Mesenchymal stem cell (in vitro differentiated cells and primary cell): ENCODE measurements at regions not wholly inside any gene's neighbourhood (a gene's known extent, or its start where the extent isn't known, plus 50 kb on each side); places are given as distances from the start of the nearest gene placed in this dataset.

ENCODE experiments used
- DNase-seq: peaks from one replicate; pipeline ENCODE4 v3.0.0-alpha.2; 2013
- H2AFZ ChIP-seq: one replicate; pipeline ENCODE4 v1.6.1; 2013; ENCODE audit warnings: low read depth, mild to moderate bottlenecking, control low read depth, inconsistent platforms, low read length, moderate library complexity
- H2AK5ac ChIP-seq: 2 replicates; pipeline ENCODE4 v1.6.1; 2013; ENCODE audit warnings: low read length, moderate library complexity, mild to moderate bottlenecking, inconsistent platforms; ENCODE audit not compliant: severe bottlenecking
- H2BK120ac ChIP-seq: one replicate; pipeline ENCODE4 v1.6.1; 2013; ENCODE audit warnings: low read depth, mild to moderate bottlenecking, inconsistent platforms, low read length, moderate library complexity
- H2BK12ac ChIP-seq, 2 experiments: one replicate each; pipeline ENCODE4 v1.6.1; 2013; ENCODE audit warnings: inconsistent platforms in 2 of 2, low read length in 2 of 2, mild to moderate bottlenecking in 2 of 2, moderate library complexity in 2 of 2, control low read depth in 1 of 2
- H2BK15ac ChIP-seq: one replicate; pipeline ENCODE4 v1.6.1; 2013; ENCODE audit warnings: mild to moderate bottlenecking, low read depth, inconsistent platforms; ENCODE audit not compliant: poor library complexity, severe bottlenecking
- H2BK5ac ChIP-seq: 2 replicates; pipeline ENCODE4 v1.6.1; 2013; ENCODE audit warnings: low read depth, mild to moderate bottlenecking, low read length, control low read depth, inconsistent platforms; ENCODE audit not compliant: poor library complexity, severe bottlenecking
- H3K14ac ChIP-seq, 2 experiments: one replicate each; pipeline ENCODE4 v1.6.1; 2013; ENCODE audit warnings: inconsistent platforms in 2 of 2, low read length in 2 of 2, control low read depth in 1 of 2, mild to moderate bottlenecking in 1 of 2, moderate library complexity in 1 of 2
- H3K18ac ChIP-seq, 2 experiments: one replicate each; pipeline ENCODE4 v1.6.1; 2013; ENCODE audit warnings: inconsistent platforms in 2 of 2, low read length in 2 of 2, control low read depth in 1 of 2, low read depth in 1 of 2, mild to moderate bottlenecking in 1 of 2
- H3K23ac ChIP-seq, 2 experiments: one replicate each; pipeline ENCODE4 v1.6.1; 2013; ENCODE audit warnings: inconsistent platforms in 2 of 2, low read length in 2 of 2, mild to moderate bottlenecking in 2 of 2, moderate library complexity in 2 of 2, control low read depth in 1 of 2
- H3K27ac ChIP-seq: 2 replicates; pipeline ENCODE4 v1.5.1; 2013; ENCODE audit warnings: mild to moderate bottlenecking, moderate library complexity, low read length, control low read depth, inconsistent platforms; ENCODE audit not compliant: poor library complexity, severe bottlenecking
- H3K27me3 ChIP-seq, 2 experiments: 2 replicates each; pipeline versions ENCODE4 v1.6.1 to v1.7.0; 2013; ENCODE audit warnings: low read length in 2 of 2, mild to moderate bottlenecking in 2 of 2, moderate library complexity in 2 of 2, control low read depth in 1 of 2, inconsistent platforms in 1 of 2; ENCODE audit not compliant: control insufficient read depth in 1 of 2, insufficient read depth in 1 of 2
- H3K36me3 ChIP-seq, 2 experiments: 2 replicates each; pipeline versions ENCODE4 v1.6.1 to v1.7.0; 2013; ENCODE audit warnings: low read length in 2 of 2, control low read depth in 1 of 2, inconsistent platforms in 1 of 2, low read depth in 1 of 2, mild to moderate bottlenecking in 1 of 2; ENCODE audit not compliant: insufficient read depth in 2 of 2, control insufficient read depth in 1 of 2
- H3K4ac ChIP-seq, 2 experiments: one replicate each; pipeline ENCODE4 v1.6.1; 2013; ENCODE audit warnings: inconsistent platforms in 2 of 2, low read length in 2 of 2, mild to moderate bottlenecking in 2 of 2, moderate library complexity in 2 of 2, control low read depth in 1 of 2, low read depth in 1 of 2
- H3K4me1 ChIP-seq: 2 replicates; pipeline ENCODE4 v1.6.1; 2013; ENCODE audit warnings: low read depth, low read length, control low read depth; ENCODE audit not compliant: control insufficient read depth, insufficient read depth
- H3K4me2 ChIP-seq: 2 replicates; pipeline ENCODE4 v1.6.1; 2013; ENCODE audit warnings: low read length, mild to moderate bottlenecking, inconsistent platforms; ENCODE audit not compliant: poor library complexity, severe bottlenecking
- H3K4me3 ChIP-seq, 2 experiments: 2 replicates each; pipeline versions ENCODE4 v1.5.1 to v1.7.0; 2013; ENCODE audit warnings: low read length in 2 of 2, mild to moderate bottlenecking in 2 of 2, control low read depth in 1 of 2, low read depth in 1 of 2; ENCODE audit not compliant: insufficient read depth in 1 of 2
- H3K79me1 ChIP-seq: replicated peaks from 2 replicates; pipeline ENCODE4 v1.6.1; 2013; ENCODE audit warnings: mild to moderate bottlenecking, control low read depth, low read length, inconsistent platforms; ENCODE audit not compliant: poor library complexity, severe bottlenecking
- H3K9ac ChIP-seq: 2 replicates; pipeline ENCODE4 v1.7.0; 2013; ENCODE audit warnings: mild to moderate bottlenecking, low read length, moderate library complexity
- H3K9me3 ChIP-seq: 2 replicates; pipeline ENCODE4 v1.7.0; 2013; ENCODE audit warnings: mild to moderate bottlenecking, low read length; ENCODE audit not compliant: control insufficient read depth
- H4K8ac ChIP-seq: one replicate; pipeline ENCODE4 v1.6.1; 2013; ENCODE audit warnings: inconsistent platforms, mild to moderate bottlenecking, low read length, moderate library complexity
- H4K91ac ChIP-seq: one replicate; pipeline ENCODE4 v1.6.1; 2013; ENCODE audit warnings: mild to moderate bottlenecking, low read length, inconsistent platforms
- WGBS: methylation state at CpG from one replicate; pipeline ENCODE4 v1.1.7; 2013; ENCODE audit warnings: mixed read lengths; 5-methylcytosine and 5-hydroxymethylcytosine counted together

GRCh38 chr4:104750008-104750407, 255.3 kb upstream of the CXXC4 start:
- H2BK5ac ChIP-seq, result no peak overlapping the region
- H3K79me1 ChIP-seq, result no peaks in the 10 kb centered on the region
- no peak overlapping the region for H3K4me3 ChIP-seq
- no peaks in the 10 kb centered on the region for H3K27me3 ChIP-seq
- WGBS, result no CpG with 5 or more reads among the region's 2 CpGs
- no peak overlapping the region for H2BK15ac ChIP-seq
- no peak overlapping the region for H2BK120ac ChIP-seq
- H2AFZ ChIP-seq, result no peak overlapping the region
- no peak overlapping the region for H4K91ac ChIP-seq
- H3K36me3 ChIP-seq, result no peaks in the 10 kb centered on the region
- no peak overlapping the region for H3K18ac ChIP-seq
- H4K8ac ChIP-seq, result no peak overlapping the region
- H3K23ac ChIP-seq, result no peak overlapping the region
- H3K9me3 ChIP-seq, result no peaks in the 10 kb centered on the region
- no peaks in the 10 kb centered on the region for H3K4me1 ChIP-seq
- no peak overlapping the region for H3K27ac ChIP-seq
- H3K9ac ChIP-seq, result no peak overlapping the region
- H3K4me2 ChIP-seq, result no peak overlapping the region
- H2AK5ac ChIP-seq, result no peak overlapping the region
- H3K4ac ChIP-seq, result no peak overlapping the region
- no peak overlapping the region for H2BK12ac ChIP-seq
- H3K14ac ChIP-seq, result no peak overlapping the region
- DNase-seq, result no peak

- H2AK5ac ChIP-seq, result no peak overlapping the region
- H3K23ac ChIP-seq, result no peak overlapping the region
- H3K4me1 ChIP-seq, result no peaks in the 10 kb centered on the region
- no peak overlapping the region for H2BK120ac ChIP-seq
- DNase-seq, result no peak
- H3K18ac ChIP-seq, result no peak overlapping the region
- no peak overlapping the region for H3K27ac ChIP-seq
- H4K91ac ChIP-seq, result no peak overlapping the region
- no peak overlapping the region for H2BK12ac ChIP-seq
- no peak overlapping the region for H2BK5ac ChIP-seq
- no peak overlapping the region for H3K4ac ChIP-seq
- H3K27me3 ChIP-seq, result no peaks in the 10 kb centered on the region
- H3K79me1 ChIP-seq, result no peaks in the 10 kb centered on the region
- H2BK15ac ChIP-seq, result no peak overlapping the region
- no peak overlapping the region for H3K4me3 ChIP-seq
- 90% methylated on average over 2 of the region's 2 CpGs for WGBS
- H4K8ac ChIP-seq, result no peak overlapping the region
- no peak overlapping the region for H3K14ac ChIP-seq
- no peaks in the 10 kb centered on the region for H3K36me3 ChIP-seq
- H3K4me2 ChIP-seq, result no peak overlapping the region
- H3K9me3 ChIP-seq, result no peaks in the 10 kb centered on the region
- no peak overlapping the region for H3K9ac ChIP-seq
- no peak overlapping the region for H2AFZ ChIP-seq
Measured at GRCh38 chr4:104751468-104751867, 256.8 kb upstream of the CXXC4 start.

- Histone ChIP-seq H2BK12ac (no peak overlapping the region), H4K91ac (no peak overlapping the region), H3K9ac (no peak overlapping the region), H3K27me3 (no peaks in the 10 kb centered on the region), H3K23ac (no peak overlapping the region), H3K4me3 (no peak overlapping the region), H2AK5ac (no peak overlapping the region), H3K18ac (no peak overlapping the region), H3K9me3 (no peaks in the 10 kb centered on the region), H3K4me2 (no peak overlapping the region), H2BK5ac (no peak overlapping the region), H2BK120ac (no peak overlapping the region), H3K14ac (no peak overlapping the region), H3K4ac (no peak overlapping the region), H2AFZ (no peak overlapping the region), H3K79me1 (no peaks in the 10 kb centered on the region), H3K36me3 (no peaks in the 10 kb centered on the region), H2BK15ac (no peak overlapping the region), H3K27ac (no peak overlapping the region), H3K4me1 (no peaks in the 10 kb centered on the region), H4K8ac (no peak overlapping the region)
- no peak for DNase-seq
- WGBS, result no CpG with 5 or more reads among the region's 1 CpG
Measured at GRCh38 chr4:104752337-104752736, 257.6 kb upstream of the CXXC4 start.

GRCh38 chr4:104756837-104757236, 262.1 kb upstream of the CXXC4 start:
- Histone ChIP-seq H2BK15ac (no peak overlapping the region), H3K14ac (no peak overlapping the region), H2BK120ac (no peak overlapping the region), H2BK12ac (no peak overlapping the region), H2BK5ac (no peak overlapping the region), H3K79me1 (no peaks in the 10 kb centered on the region), H3K36me3 (no peaks in the 10 kb centered on the region), H2AK5ac (no peak overlapping the region), H3K4ac (no peak overlapping the region), H3K18ac (no peak overlapping the region), H3K9ac (no peak overlapping the region), H3K23ac (no peak overlapping the region), H2AFZ (no peak overlapping the region), H4K91ac (no peak overlapping the region), H3K4me1 (no peaks in the 10 kb centered on the region), H3K4me3 (no peak overlapping the region), H4K8ac (no peak overlapping the region), H3K27me3 (no peaks in the 10 kb centered on the region), H3K27ac (no peak overlapping the region), H3K9me3 (no peaks in the 10 kb centered on the region), H3K4me2 (no peak overlapping the region)
- DNase-seq, result no peak
- no CpG with 5 or more reads among the region's 1 CpG for WGBS
